ENCODE measurements at regions not wholly inside any gene's neighbourhood (a gene's known extent, or its start where the extent isn't known, plus 50 kb on each side); places are given as distances from the start of the nearest gene placed in this dataset.

- TF ChIP-seq ZNF384 (IDR thresholded peaks at IDR 0.05) (no peak), CTBP1 (IDR thresholded peaks at IDR 0.05; ENCODE audit: borderline replicate concordance) (no peak), SUZ12 (IDR thresholded peaks at IDR 0.05) (no peak), HDGF (IDR thresholded peaks at IDR 0.05; ENCODE audit: borderline replicate concordance) (no peak), FOXM1 (IDR thresholded peaks at IDR 0.05; ENCODE audit: borderline replicate concordance) (no peak), ELF4 (IDR thresholded peaks at IDR 0.05) (no peak), TARDBP (IDR thresholded peaks at IDR 0.05) (no peak), SP1 (IDR thresholded peaks at IDR 0.05) (no peak)
Observed at GRCh38 chr12:68479896-68480291, 130.8 kb upstream of the RAP1B start.
